Stimulated activated memory B cell treated with anti-CD40 and anti-IgM and Interleukin-4, amounts not matched to agents 10 μg/mL and 1 μg/mL and 100 μg/mL, for 72 hours (primary cell): ENCODE measurements at regions not wholly inside any gene's neighbourhood (a gene's known extent, or its start where the extent isn't known, plus 50 kb on each side); places are given as distances from the start of the nearest gene placed in this dataset.

Experiments
- ATAC-seq: fragments of 150-1000 bp; cut with Tn5 transposase; 2 replicates; pipeline ENCODE4 v1.10.0; 2021
- H3K27ac Mint-ChIP-seq: one replicate; pipeline ENCODE4 v1.8.0; 2022; ENCODE audit warnings: mild to moderate bottlenecking, mixed read lengths
- H3K27me3 Mint-ChIP-seq: one replicate; pipeline ENCODE4 v1.8.0; 2022; ENCODE audit warnings: mixed read lengths
- H3K36me3 Mint-ChIP-seq: one replicate; pipeline ENCODE4 v1.8.0; 2022; ENCODE audit warnings: mixed read lengths
- H3K4me1 Mint-ChIP-seq: one replicate; pipeline ENCODE4 v1.8.0; 2022; ENCODE audit warnings: mixed read lengths
- H3K4me3 Mint-ChIP-seq: one replicate; pipeline ENCODE4 v1.8.0; 2022; ENCODE audit warnings: mild to moderate bottlenecking, moderate library complexity, mixed read lengths
- H3K9me3 Mint-ChIP-seq: one replicate; pipeline ENCODE4 v1.8.0; 2022; ENCODE audit warnings: mixed read lengths

DNA sequence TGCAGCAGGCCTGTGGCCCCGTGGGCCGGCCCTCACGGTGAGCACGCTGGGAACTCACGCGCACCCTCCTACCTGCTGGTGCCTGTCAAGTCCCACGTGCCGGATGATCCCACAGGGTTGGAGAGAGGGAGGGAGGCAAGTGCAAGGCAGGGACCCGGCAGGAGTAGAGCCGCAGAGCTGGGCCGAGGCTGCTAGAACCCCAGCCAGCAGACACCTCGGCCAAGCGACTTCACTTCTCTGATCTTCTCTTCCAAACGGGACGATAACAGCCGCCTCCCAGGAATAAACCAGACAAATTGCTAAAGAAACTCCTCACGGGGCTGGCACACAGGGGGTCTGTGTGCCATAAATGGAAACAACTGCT is 1232.8 kb downstream of the TBC1D22A start:
- no peaks in the 10 kb centered on the region for H3K9me3 Mint-ChIP-seq
- ATAC-seq = no peak
- H3K4me3 Mint-ChIP-seq = no peak overlapping the region
- H3K4me1 Mint-ChIP-seq = peaks cover 22% of the 10 kb centered on the region
- H3K36me3 Mint-ChIP-seq = no peaks in the 10 kb centered on the region
- no peak overlapping the region for H3K27ac Mint-ChIP-seq
- peaks cover 8% of the 10 kb centered on the region for H3K27me3 Mint-ChIP-seq

DNA sequence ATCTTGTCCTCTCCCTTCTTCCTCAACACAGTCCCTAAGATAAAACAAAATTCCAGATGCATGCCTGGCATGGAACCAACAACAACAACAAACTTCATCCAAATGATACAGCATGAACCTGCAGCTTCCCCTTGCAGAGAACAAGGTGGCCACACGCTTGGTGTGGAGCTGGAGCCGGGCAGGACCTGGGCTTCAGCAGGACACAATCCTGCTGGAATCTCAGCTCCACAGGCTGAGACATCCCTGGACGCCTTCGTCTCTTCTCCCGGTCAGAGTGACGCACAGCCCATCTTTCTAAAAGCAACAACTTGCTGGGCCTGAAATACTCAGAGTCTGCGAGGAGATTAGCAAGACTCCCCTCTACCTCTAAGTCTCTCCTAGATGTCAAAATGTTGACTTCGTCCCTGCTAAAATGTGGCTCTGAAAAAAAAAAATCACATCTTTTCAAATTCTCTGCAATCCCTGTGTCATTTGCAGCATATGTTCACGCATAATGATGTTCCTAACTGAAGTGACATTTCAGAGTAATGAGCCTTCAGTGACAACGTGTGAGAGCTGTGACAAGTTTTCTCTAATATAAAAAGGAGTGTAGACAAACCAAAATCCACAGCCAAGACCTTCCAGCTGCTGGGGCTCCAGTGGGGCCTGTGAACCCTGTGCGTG is 1232.3 kb downstream of the TBC1D22A start:
- peaks cover 8% of the 10 kb centered on the region for H3K27me3 Mint-ChIP-seq
- peaks cover under 1% of the 10 kb centered on the region for H3K9me3 Mint-ChIP-seq
- H3K27ac Mint-ChIP-seq = no peak overlapping the region
- no peak overlapping the region for H3K4me3 Mint-ChIP-seq
- ATAC-seq = no peak
- H3K36me3 Mint-ChIP-seq = no peaks in the 10 kb centered on the region
- H3K4me1 Mint-ChIP-seq = peaks cover 22% of the 10 kb centered on the region

DNA sequence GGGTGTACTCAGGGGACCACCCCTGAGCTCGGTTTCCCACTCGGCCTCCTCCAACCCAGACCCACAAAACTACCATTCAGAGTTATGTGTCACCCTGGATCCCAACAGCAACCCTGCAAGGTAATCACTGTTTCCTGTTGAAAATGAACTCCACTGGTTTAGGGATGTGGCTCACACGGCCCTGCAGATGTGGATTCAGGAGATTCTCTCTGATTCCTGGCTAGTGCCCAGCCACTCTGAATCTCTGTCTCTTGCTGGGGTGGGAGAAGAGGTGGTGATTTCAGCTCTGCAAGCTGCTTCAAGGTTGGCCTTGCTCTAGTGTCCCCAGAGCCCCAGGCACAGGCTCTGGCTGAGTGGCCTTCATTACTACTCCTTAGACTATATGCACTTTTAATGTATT is 1231.6 kb downstream of the TBC1D22A start:
- Mint-ChIP-seq H3K4me3 (no peak overlapping the region), H3K9me3 (peaks cover 3% of the 10 kb centered on the region)

DNA sequence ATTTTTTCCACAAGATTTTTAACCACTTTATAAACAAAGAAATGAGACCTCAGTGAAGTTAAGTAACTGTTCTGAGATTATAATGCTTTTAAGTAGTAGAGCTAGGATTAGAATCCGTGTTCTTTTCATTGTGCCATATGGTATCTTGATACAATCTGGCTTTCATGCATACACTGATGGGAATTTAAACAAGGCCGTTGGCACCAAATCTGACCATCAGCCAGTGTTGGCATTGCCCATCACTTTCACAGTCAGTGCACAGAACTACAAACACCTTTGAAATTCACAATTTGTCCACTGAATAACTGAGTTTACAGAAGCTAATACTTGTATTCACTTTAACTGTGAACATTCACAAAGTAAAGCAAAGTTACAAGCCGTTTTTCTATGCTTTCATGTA is 1228.0 kb downstream of the TBC1D22A start:
- no peak overlapping the region for H3K4me3 Mint-ChIP-seq
- no peak for ATAC-seq
- H3K27me3 Mint-ChIP-seq = peaks cover 38% of the 10 kb centered on the region
- peaks cover 15% of the 10 kb centered on the region for H3K4me1 Mint-ChIP-seq
- peaks cover 19% of the 10 kb centered on the region for H3K36me3 Mint-ChIP-seq
- peaks cover 22% of the 10 kb centered on the region for H3K9me3 Mint-ChIP-seq
- no peak overlapping the region for H3K27ac Mint-ChIP-seq

More for the DNA sequence above, 1231.6 kb downstream of the TBC1D22A start:
- ATAC-seq = no peak
- Mint-ChIP-seq H3K27ac (no peak overlapping the region), H3K36me3 (no peaks in the 10 kb centered on the region), H3K27me3 (peaks cover 8% of the 10 kb centered on the region), H3K4me1 (peaks cover 22% of the 10 kb centered on the region)

DNA sequence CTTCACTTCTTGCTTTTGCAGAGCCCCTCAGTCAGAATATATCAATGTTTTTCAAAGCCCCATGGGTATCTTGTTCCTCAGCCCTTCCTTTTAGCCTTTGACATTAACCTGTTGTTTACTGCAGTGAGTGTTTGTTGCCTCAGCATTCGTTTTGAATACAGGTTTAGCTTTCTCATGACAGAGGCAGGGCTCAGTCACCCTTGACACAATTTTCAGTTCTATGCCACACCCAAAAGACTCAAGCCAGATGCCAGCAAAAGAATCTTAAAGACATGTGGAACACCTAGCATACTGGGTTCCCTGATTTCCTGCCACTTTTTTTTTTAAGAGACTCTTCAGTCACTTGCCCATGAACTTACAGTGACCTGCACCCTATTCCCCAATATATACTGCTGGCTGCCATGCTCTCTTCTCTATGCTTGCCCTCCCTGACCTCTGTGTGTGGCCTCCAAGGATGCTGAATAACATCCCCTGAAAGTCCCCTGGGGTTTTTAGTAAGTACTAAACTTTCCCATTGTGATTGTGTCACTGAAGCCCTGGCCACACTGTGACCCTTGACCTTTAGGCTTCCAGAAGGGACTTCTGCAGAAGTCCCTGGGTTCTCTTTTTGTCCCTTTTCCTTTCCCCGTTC is 1225.5 kb downstream of the TBC1D22A start:
- Mint-ChIP-seq H3K9me3 (peaks cover 22% of the 10 kb centered on the region), H3K4me1 (peaks cover 9% of the 10 kb centered on the region), H3K27ac (no peak overlapping the region), H3K4me3 (no peak overlapping the region), H3K36me3 (peaks cover 19% of the 10 kb centered on the region), H3K27me3 (peaks cover 38% of the 10 kb centered on the region)
- peak; percentile 70 for ATAC-seq

DNA sequence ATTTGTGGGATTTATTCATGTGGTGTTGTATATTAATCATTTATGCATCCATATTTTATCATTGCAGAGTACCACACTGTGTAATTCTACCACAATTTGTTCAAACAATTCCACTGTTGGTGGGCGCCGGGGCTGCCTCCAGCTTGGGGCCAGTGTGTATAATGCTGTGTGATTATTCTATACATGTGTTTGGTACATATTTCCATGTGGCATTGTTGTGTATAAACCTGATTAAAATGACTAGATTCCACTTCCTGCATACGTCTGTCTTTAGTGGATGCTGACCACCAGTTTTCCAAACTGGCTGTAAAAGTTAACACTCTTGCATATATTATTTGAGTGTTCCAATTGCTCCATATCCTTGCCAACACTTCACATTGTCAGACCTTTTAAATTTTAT is 1213.8 kb downstream of the TBC1D22A start:
- Mint-ChIP-seq H3K36me3 (no peaks in the 10 kb centered on the region), H3K27me3 (peaks cover 10% of the 10 kb centered on the region), H3K4me1 (no peaks in the 10 kb centered on the region), H3K27ac (no peak overlapping the region), H3K4me3 (no peak overlapping the region), H3K9me3 (peaks cover 11% of the 10 kb centered on the region)
- ATAC-seq = no peak

DNA sequence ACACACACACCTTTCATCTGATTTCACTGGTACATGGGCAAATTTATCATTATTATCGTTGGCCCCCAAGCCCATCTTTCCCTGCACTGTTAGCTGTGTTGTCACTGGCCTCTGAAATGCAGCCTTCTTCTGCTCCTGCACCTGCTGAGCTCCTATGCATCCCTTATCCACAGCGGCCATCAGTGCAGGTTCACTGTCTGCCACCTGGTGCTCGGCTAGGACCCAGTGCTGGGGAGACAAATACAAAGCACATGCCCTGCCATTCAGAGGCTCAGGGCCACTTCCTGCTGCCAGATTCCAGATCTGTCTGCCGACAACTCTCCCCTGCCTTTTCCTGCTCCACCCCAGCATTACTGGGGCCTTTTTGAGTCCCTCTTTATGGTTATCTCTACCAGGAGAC is 1205.4 kb downstream of the TBC1D22A start:
- Mint-ChIP-seq H3K27me3 (peaks cover 12% of the 10 kb centered on the region), H3K4me3 (no peak overlapping the region), H3K4me1 (no peaks in the 10 kb centered on the region), H3K36me3 (no peaks in the 10 kb centered on the region), H3K27ac (no peak overlapping the region), H3K9me3 (no peaks in the 10 kb centered on the region)
- ATAC-seq = no peak

DNA sequence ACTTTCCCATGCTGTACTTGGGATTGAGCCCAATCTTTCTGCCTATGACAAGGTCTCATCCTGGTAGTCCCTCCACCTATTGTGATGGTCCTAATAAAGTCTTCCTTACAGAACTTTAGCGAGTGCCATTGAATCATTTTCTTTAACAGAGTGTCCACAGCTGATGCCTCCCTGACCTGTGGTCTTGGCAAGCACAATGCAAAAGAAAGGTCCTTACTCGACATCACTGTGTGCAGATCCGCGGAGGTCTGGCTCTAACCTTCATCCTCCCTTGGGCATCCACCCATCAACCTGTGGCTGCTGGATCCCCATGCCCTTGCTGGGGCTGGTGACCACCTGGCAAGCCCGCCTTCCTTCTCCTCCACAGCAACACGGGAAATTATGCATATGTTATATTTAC is 1203.9 kb downstream of the TBC1D22A start:
- no peak for ATAC-seq
- Mint-ChIP-seq H3K9me3 (no peaks in the 10 kb centered on the region), H3K27ac (no peak overlapping the region), H3K4me1 (no peaks in the 10 kb centered on the region), H3K27me3 (peaks cover 12% of the 10 kb centered on the region), H3K4me3 (no peak overlapping the region), H3K36me3 (no peaks in the 10 kb centered on the region)

DNA sequence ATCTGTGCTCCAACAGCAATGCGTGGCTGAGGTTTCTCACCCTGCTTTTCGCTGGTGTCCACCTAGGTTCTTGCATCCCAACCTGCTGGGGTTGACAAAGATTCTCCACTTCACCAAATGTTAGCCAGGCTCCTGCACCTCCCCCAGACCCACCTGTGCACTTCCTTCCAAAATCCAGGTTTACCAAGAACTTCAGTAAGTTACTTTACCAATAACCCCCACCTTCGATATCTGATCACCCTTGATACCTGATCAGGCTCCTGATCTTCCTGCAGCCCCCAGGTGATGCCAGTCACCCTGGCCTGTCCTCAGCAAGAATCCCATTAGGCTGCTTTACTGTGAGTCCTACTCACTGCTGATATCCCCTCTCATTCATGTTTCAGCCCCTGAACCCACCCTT is 1203.4 kb downstream of the TBC1D22A start:
- H3K4me3 Mint-ChIP-seq = no peak overlapping the region
- H3K27me3 Mint-ChIP-seq = peaks cover 12% of the 10 kb centered on the region
- H3K9me3 Mint-ChIP-seq = no peaks in the 10 kb centered on the region
- ATAC-seq = no peak
- H3K36me3 Mint-ChIP-seq = no peaks in the 10 kb centered on the region
- no peaks in the 10 kb centered on the region for H3K4me1 Mint-ChIP-seq
- H3K27ac Mint-ChIP-seq = no peak overlapping the region

DNA sequence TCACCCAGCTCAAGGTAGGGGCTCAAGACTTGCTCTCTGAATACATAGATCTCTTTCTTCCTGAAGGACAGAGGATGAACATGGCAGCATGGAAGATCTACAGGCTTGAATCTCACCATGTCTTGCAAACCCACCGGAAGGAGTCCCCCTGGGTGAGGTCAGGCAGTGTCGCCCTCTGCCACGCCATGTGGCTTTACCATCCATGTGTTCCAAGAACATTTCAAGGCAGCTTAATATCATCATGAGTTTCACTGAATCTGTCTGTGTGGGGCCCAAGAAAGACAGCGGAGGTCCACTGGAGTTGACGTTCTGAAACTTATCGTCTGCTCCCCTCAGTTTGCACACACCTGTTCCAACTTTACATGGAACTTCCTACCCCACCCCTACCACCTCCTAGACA is 1202.6 kb downstream of the TBC1D22A start:
- Mint-ChIP-seq H3K36me3 (no peaks in the 10 kb centered on the region), H3K4me3 (no peak overlapping the region)
- no peak for ATAC-seq

DNA sequence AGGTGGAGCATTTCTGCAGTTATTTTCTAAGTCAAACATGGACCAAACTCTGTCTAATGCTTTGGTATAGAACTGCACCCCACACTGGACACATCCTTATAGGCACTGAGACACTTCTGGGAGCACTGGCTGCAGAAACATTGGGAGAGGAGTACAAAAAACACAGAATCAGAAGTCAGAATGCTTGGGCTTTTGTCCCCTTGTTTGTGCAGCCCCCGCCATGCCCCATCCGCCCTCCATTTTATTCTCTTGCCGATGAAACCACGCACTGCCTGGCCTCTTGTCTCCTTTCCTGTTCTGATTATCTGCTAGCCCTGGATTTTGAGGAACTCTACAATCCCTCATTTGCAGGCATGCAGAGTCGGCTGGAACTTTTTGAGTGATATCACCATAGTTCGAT is 1201.2 kb downstream of the TBC1D22A start:
- Mint-ChIP-seq H3K27ac (no peak overlapping the region), H3K9me3 (peaks cover 2% of the 10 kb centered on the region), H3K4me3 (no peak overlapping the region), H3K36me3 (no peaks in the 10 kb centered on the region), H3K27me3 (peaks cover 12% of the 10 kb centered on the region), H3K4me1 (no peaks in the 10 kb centered on the region)
- no peak for ATAC-seq

More for the DNA sequence above, 1202.6 kb downstream of the TBC1D22A start:
- Mint-ChIP-seq H3K4me1 (no peaks in the 10 kb centered on the region), H3K27me3 (peaks cover 12% of the 10 kb centered on the region), H3K27ac (no peak overlapping the region), H3K9me3 (no peaks in the 10 kb centered on the region)

DNA sequence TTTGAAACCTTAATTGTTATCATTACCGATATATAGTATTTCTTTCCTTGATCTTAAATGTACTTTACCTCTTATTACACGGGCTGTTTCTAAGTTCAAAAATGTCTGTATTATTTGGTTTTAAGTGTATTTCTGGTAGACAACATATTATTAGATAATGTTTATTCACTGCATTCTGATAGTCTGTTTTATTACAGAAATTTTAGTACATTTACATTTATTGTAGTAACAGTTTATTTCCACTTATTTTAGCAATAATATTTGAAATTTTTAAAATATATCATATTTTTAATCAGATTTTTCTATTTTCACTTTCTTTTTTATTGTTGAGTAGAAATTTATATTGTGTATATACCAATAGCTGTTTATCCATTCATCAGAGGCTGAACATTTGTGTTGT is 1195.2 kb downstream of the TBC1D22A start:
- Mint-ChIP-seq H3K27me3 (peaks cover 15% of the 10 kb centered on the region), H3K36me3 (no peaks in the 10 kb centered on the region), H3K9me3 (peaks cover 3% of the 10 kb centered on the region), H3K27ac (no peak overlapping the region), H3K4me1 (no peaks in the 10 kb centered on the region), H3K4me3 (no peak overlapping the region)
- no peak for ATAC-seq

DNA sequence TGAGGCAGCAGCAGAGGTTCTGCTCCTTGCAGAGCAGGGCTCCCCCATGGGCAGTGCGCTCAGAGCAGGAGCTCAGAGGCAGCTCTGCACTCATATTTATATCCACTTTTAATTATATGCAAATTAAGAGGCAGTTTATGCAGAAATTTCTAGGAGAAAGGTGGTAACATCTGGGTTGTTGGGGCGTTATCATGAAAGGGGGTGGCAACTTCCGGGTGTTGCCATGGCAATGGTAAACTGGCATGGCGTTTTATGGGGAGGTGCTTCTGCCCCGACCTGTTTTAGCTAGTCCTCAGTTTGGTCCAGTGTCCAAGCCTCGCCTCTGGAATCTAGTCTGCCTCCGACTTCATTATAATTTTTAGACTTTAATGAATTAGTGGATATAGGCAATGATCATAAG is 1191.7 kb downstream of the TBC1D22A start:
- Mint-ChIP-seq H3K27ac (no peak overlapping the region), H3K9me3 (peaks cover 10% of the 10 kb centered on the region), H3K27me3 (peaks cover 33% of the 10 kb centered on the region), H3K4me1 (no peaks in the 10 kb centered on the region), H3K4me3 (no peak overlapping the region), H3K36me3 (no peaks in the 10 kb centered on the region)
- no peak for ATAC-seq

DNA sequence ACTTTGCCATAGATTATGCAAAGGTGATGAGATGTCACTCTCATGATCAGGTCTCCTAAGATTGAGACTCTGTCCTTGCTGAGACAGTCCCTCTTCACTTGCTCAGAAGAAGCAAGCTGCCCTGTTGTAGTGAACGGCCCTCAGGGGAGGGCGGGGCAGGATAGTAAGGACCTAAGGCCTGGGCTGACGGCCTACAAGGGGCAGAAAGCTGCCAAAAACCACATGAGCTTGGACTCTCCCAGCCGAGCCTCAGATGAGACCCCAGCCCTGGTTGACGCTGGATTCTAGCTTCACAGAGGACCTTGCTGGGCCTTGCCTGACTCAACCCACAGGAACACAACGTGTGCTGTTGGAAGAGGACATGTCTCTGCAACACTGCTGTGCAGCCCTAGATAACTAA is 1182.5 kb downstream of the TBC1D22A start:
- Mint-ChIP-seq H3K27ac (no peak overlapping the region), H3K4me1 (peaks cover 16% of the 10 kb centered on the region), H3K36me3 (no peaks in the 10 kb centered on the region), H3K27me3 (no peaks in the 10 kb centered on the region), H3K9me3 (peaks cover 3% of the 10 kb centered on the region), H3K4me3 (no peak overlapping the region)
- no peak for ATAC-seq

DNA sequence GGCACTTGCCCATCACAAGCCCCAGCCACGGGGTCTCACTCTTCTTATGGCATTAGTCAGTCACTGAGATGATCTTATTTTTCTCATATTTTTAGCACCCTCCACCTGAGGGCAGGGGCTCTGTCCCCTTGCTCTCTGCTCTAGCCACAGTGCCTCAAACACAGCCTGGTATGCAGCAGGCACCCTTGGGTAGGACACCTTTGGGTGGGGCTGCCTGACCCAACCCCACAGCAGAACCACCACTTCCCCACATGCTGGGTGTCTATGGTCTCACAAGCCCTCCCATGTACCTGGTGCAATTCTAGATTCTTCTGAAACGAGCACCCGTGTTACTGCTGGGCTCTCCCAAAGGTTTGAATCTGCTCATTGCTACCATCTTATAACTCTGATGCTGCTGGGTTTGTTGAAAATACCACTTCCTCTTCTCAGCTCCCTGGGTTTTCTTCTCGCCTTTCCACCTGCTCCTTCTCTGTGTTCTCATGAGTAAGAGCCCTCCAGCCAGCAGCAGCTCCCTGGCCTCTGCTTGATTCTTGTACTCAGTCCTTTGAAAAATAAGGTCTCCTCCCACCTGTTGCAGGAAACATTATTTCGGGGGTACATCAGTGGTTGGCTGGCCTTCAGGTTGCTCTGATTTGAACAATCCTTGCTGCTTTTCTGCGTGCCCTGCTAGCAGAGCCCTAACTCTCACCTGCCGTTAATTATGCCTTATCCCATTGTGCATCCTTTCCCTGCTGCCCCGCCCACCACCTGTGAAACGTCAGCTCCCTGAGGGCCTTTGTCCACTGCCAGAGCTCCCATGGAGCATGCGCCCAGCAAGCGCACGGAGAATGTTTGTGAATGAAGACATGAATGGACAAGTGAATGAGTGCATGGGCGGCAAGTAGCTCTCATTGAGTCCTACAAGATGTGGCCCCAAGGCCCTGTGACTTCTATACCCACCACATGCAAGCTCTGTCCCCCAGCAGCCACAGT is 1181.6 kb downstream of the TBC1D22A start:
- ATAC-seq = peak; percentile 49
- no peak overlapping the region for H3K4me3 Mint-ChIP-seq
- H3K36me3 Mint-ChIP-seq = no peaks in the 10 kb centered on the region
- peaks cover 16% of the 10 kb centered on the region for H3K4me1 Mint-ChIP-seq
- H3K27me3 Mint-ChIP-seq = no peaks in the 10 kb centered on the region
- no peak overlapping the region for H3K27ac Mint-ChIP-seq
- H3K9me3 Mint-ChIP-seq = peaks cover 3% of the 10 kb centered on the region
